SK-MEL-5 (cell line): ENCODE measurements at regions not wholly inside any gene's neighbourhood (a gene's known extent, or its start where the extent isn't known, plus 50 kb on each side); places are given as distances from the start of the nearest gene placed in this dataset.
"Not testable (repeated sequence)": the region's sequence is repeated elsewhere in the genome, so short reads cannot be mapped to it uniquely, and the experiment has no call there.

Source experiments
- DNase-seq: peaks from one replicate; pipeline ENCODE4 v3.0.0-alpha.2; 2016; ENCODE audit warnings: low read depth, low spot score
- in situ Hi-C: cut with HindIII; loops from 2 replicates; pipeline ENCODE4 v1.10.0; 2016; ENCODE audit warnings: low sequenced_read_pairs, high pct_unique_total_duplicates, low pct_unique_long_range_greater_than_20kb

DNA sequence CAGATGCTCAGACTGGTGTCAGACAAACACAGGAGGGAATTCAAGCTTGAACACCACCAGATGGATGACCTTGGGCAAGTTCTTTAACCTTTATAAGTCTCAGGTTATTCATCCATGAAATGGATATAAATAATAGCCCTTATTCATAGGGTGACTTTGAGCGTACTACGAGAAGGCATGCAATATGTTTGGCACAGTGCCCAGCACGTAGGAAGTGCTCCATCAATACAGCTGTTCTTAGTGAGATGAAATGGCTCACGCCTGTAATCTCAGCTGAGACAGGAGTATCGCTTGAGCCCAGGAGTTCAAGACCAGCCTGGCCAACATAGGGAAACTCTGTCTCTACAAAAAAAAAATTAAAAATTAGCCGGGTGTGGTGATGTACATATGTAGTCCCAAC, 84.8 kb upstream of the FICD start:
- in situ Hi-C loops = no loop called here
- peak; percentile 77 for DNase-seq

GRCh38 chr12:108425238-108425795, 86.2 kb upstream of the CMKLR1 start:
- in situ Hi-C loops = no loop called here
- no peak for DNase-seq

GRCh38 chr12:108424816-108425215, 85.7 kb upstream of the CMKLR1 start:
- DNase-seq = no peak
- in situ Hi-C loops = no loop called here

DNA sequence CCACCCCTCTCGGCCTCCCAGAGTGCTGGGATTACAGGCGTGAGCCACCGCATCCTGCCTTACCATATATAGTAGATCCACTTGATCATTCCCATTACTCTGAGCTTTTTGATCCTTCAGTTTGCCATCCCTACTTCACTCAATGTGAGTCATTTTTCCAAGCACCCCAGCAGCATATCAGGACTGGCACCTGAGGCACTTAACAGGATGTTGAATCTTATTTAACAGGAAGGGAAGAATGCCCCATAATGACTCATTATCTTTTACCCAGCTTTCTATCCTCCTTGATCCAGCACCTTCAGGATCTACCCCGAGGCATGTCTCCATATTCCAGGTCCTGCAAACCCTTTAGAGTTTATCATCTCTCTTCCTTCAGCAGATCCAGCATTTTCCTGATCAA, 84.9 kb upstream of the CMKLR1 start:
- in situ Hi-C loops = no loop called here
- no peak for DNase-seq

GRCh38 chr12:108423486-108423885, 84.4 kb upstream of the CMKLR1 start:
- in situ Hi-C loops = no loop called here
- DNase-seq = no peak

GRCh38 chr12:108421082-108421481, 82.0 kb upstream of the CMKLR1 start:
- in situ Hi-C loops, DNase-seq: not testable (repeated sequence)

GRCh38 chr12:108420421-108420820, 81.3 kb upstream of the CMKLR1 start:
- DNase-seq, in situ Hi-C loops: not testable (repeated sequence)

- in situ Hi-C loops = no loop called here
- DNase-seq = no peak
Measured at GRCh38 chr12:108419949-108420348, 80.8 kb upstream of the CMKLR1 start.

DNA sequence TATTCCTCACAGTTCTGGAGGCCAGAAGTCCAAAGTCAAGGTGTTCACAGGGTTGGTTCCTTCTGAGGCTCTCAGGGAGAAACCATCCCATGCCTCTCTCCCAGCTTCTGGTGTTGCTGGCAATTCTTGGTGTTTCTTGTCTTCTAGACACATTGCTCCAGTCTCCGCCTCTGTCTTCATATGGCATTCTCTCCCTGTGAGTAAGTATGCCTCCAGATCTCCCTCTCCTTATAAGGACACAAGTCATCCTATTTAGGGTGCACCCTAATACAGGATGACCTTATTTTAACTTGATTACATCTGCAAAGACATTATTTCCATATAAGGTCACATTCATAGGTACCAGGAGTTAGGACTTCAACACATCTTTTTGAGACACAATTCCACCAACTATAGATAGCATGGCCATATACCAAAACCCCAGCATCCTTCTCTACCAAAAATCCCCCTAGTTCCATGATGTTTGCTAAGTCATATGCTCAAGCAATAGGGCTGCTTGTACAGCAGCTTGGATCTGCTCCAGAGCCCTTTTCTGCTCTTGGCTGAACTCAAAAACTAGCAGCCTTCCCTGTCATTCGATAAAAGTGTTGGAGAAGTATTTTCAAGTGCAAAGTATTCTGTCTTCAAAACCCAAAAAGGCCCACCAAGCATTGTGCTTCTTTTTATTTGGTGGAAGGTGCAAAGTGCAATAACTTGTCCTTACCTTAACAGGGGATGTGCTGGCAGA, 79.2 kb upstream of the CMKLR1 start:
- in situ Hi-C loops = no loop called here
- no peak for DNase-seq

GRCh38 chr12:108414021-108414420, 74.9 kb upstream of the CMKLR1 start:
- in situ Hi-C loops = no loop called here
- DNase-seq = no peak

- in situ Hi-C loops = no loop called here
- no peak for DNase-seq
Measured at GRCh38 chr12:108410689-108411088, 71.6 kb upstream of the CMKLR1 start.

GRCh38 chr12:108409481-108409880, 70.4 kb upstream of the CMKLR1 start:
- DNase-seq = no peak
- in situ Hi-C loops = no loop called here

GRCh38 chr12:108403952-108404351, 64.8 kb upstream of the CMKLR1 start:
- DNase-seq = no peak
- in situ Hi-C loops = no loop called here

DNA sequence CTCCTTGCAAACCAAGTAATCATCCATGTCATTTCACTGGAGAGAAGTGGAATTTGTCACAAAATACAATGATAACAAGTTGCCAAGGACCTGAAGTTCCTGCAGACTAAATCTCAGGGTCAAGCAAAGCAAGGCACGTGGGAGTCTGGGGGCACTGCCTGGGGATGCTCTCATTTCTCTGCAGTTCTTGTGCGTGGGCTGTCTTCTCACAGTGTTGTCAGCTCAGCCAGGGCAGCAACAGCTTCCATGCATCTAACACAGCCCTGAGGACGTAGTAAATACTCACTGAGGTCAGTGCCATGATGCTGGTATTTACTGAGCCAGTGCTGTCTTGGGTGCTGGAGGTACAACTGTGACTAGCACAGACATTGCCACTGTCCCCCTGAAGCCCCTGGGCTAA, 62.9 kb upstream of the CMKLR1 start:
- in situ Hi-C loops = no loop called here
- DNase-seq = no peak

- no peak for DNase-seq
Measured at GRCh38 chr12:108400900-108401480, 61.9 kb upstream of the CMKLR1 start.

DNA sequence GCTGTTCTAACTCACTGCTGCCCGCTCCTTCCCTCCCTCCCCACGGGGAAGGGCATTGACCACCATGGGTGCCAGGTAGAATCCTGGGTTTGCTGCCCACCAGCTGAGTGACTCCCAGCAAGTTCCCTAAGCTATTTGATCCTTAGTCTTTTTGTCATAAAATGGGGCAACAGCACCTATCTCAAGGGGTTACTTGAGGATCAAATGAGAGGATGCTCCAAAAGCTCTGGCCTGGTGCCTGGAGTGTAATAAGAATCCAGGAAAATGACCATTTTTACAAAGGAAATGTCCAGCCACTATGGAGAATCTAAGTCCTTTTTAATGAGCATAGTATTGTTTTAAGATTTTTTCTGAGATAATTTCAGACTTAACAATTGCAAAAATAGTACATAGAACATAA, 61.4 kb upstream of the CMKLR1 start:
- no peak for DNase-seq
- in situ Hi-C loops = no loop called here

More at GRCh38 chr12:108400900-108401480, 61.9 kb upstream of the CMKLR1 start:
- in situ Hi-C loops = no loop called here

- no peak for DNase-seq
- in situ Hi-C loops = no loop called here
Measured at GRCh38 chr12:108400056-108400455, 60.9 kb upstream of the CMKLR1 start.

- in situ Hi-C loops = no loop called here
- no peak for DNase-seq
Measured at GRCh38 chr12:108399514-108399913, 60.4 kb upstream of the CMKLR1 start.

DNA sequence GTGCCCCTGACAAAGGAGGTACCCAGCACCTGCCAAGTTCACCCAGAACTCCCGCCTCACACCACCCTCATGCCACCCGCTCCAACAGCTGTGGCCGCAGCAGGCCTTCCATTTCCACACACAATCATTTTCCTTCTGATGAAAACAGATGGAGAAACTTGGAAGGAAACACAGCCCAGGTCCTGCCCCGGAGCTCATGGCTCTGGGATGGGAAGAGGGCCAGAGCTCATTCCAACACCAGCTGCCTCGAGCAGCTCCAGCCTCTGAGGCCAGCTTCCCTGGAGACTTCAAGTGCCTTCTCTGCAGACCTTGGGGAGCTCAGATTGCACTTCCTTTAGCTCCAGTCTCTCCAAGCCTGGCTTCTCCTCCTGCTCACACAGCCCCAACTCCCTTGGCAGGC, 55.1 kb upstream of the CMKLR1 start:
- in situ Hi-C loops = no loop called here
- DNase-seq = no peak
